SJCRH30 (cell line): ENCODE measurements at regions not wholly inside any gene's neighbourhood (a gene's known extent, or its start where the extent isn't known, plus 50 kb on each side); places are given as distances from the start of the nearest gene placed in this dataset.
"Not testable (repeated sequence)": the region's sequence is repeated elsewhere in the genome, so short reads cannot be mapped to it uniquely, and the experiment has no call there.

Experiments
- DNase-seq, 2 experiments: peaks; one replicate each; pipeline ENCODE4 v3.0.0-alpha.2; 2015 to 2020
- H3K27ac ChIP-seq: fragments of 250-450 bp; sonication (Bioruptor Pico); 2 replicates; pipeline ENCODE4 v1.5.1; 2020; ENCODE audit warnings: mild to moderate bottlenecking, moderate library complexity
- H3K27me3 ChIP-seq: fragments of 250-450 bp; sonication (Bioruptor Pico); 2 replicates; pipeline ENCODE4 v1.5.1; 2020; ENCODE audit warnings: mild to moderate bottlenecking, moderate library complexity
- H3K36me3 ChIP-seq: fragments of 250-450 bp; sonication (Bioruptor Pico); 2 replicates; pipeline ENCODE4 v1.5.1; 2020; ENCODE audit warnings: mild to moderate bottlenecking, moderate library complexity
- H3K4me1 ChIP-seq: fragments of 250-450 bp; sonication (Bioruptor Pico); 2 replicates; pipeline ENCODE4 v1.5.1; 2020; ENCODE audit warnings: mild to moderate bottlenecking, moderate library complexity
- H3K4me3 ChIP-seq: fragments of 250-450 bp; sonication (Bioruptor Pico); 2 replicates; pipeline ENCODE4 v1.5.1; 2020; ENCODE audit warnings: mild to moderate bottlenecking, moderate library complexity
- H3K9me3 ChIP-seq: fragments of 250-450 bp; sonication (Bioruptor Pico); replicated peaks from 2 replicates; pipeline ENCODE4 v1.5.1; 2020; ENCODE audit warnings: mild to moderate bottlenecking, moderate library complexity

DNA sequence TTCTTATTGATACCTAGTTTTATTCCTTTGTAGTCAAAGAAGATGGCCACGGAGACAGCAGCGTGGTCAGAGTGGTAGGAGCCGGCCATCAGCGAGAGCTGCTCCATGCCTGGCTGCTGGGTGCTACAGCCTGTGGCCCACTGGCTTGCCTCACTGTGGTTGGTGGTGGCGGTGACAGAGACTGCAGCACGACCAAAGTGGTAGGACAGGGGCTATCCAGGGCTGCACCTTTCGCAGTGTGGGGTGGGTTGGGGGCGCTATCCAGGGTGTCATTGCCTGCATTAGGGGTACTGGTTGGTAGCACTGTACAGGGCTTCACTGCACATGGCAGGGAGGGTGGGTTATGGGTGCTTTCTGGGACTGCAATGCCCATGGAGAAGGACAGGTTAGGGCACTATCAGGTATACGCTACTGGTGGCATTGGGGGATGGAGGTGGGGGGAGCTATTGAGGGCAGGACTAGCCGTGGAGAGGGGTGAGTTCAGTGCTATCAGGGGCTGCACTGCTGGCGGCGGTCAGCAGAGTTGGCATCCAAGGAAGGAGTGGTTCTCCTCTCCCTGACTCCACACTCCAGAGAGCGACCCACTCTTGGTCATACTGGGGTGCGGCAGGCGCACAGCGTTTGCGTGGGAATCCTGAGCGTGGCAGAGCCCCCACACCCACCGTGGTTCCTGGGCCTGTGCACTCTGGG lies 241.1 kb downstream of the GOLGA6L6 start:
- H3K4me1 ChIP-seq, DNase-seq, H3K27ac ChIP-seq, H3K36me3 ChIP-seq, H3K27me3 ChIP-seq, H3K4me3 ChIP-seq, H3K9me3 ChIP-seq: not testable (repeated sequence)

DNA sequence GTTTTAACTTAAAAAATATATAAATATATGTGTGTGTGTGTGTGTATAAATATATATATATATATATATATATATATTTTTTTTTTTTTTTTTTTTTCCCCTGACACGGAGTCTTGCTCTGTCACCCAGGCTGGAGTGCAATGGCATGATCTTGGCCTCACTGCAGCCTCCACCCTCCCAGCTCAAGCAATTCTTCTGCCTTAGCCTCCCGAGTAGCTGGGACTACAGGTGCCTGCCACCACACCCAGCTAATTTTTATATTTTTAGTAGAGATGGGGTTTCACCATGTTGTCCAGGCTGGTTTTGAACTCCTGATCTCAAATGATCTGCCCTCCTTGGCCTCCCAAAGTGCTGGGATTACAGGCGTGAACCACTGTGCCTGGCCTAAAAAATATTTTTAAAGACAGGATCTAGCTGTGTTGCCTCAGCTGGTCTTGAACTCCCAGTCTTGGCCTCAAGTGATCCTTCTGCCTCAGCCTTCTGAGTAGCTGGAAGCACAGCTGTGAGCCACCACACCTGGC lies 243.9 kb downstream of the GOLGA6L6 start:
- not testable (repeated sequence) for H3K9me3 ChIP-seq, H3K36me3 ChIP-seq, H3K27ac ChIP-seq, H3K27me3 ChIP-seq, H3K4me1 ChIP-seq, DNase-seq, H3K4me3 ChIP-seq

DNA sequence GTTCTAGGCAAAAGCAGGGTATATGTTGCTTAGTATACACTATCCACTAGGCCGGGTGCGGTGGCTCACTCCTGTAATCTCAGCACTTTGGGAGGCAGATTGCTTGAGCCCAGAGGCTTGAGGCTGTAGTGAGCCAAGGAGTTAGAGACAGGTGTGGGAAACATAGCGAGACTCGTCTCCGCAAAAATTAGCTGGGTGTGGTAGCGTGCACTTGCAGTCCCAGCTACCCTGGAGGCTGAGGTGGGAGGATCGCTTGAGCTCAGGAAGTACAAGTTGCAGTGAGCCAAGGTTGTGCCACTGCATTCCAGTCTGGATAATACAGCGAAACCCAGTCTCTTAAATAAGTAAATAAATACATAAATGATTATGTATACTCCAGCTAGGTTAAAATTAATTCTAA lies 245.3 kb downstream of the GOLGA6L6 start:
- not testable (repeated sequence) for H3K36me3 ChIP-seq, H3K9me3 ChIP-seq, H3K4me3 ChIP-seq, DNase-seq, H3K27me3 ChIP-seq, H3K27ac ChIP-seq, H3K4me1 ChIP-seq

DNA sequence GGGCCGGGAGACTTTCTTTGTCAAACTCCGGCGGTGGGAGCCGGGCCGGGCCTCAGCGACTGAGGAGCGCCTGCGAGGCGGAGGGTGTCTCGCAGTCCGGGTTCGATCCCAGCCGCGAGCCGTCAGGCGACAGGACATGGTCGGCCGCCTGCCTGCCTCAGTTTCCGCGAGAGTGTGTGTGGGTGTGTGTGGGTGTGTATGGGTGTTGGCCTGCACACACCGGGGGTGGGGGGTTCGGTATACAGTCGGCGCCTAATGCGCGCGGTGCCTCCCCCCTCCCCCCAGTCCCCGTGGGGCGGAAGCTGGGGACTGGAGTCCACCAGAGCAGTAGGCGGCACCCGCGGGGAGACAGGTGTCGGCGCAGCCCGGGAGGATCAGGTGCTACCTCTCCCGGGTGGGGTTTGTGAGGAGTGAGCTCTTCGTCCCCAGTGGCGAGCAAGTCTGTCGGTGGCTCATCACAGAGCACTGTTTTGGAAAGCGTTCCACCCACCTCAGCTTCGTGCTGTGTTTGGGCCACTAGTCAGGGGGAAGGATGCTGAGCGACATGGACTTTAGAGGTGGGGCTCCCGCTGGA lies 246.3 kb downstream of the GOLGA6L6 start:
- DNase-seq, result no peak
- Histone ChIP-seq H3K27me3 (peaks cover 8% of the 10 kb centered on the region), H3K4me1 (no peaks in the 10 kb centered on the region), H3K27ac (no peak overlapping the region), H3K9me3 (no peaks in the 10 kb centered on the region), H3K36me3 (no peaks in the 10 kb centered on the region), H3K4me3 (no peak overlapping the region)

DNA sequence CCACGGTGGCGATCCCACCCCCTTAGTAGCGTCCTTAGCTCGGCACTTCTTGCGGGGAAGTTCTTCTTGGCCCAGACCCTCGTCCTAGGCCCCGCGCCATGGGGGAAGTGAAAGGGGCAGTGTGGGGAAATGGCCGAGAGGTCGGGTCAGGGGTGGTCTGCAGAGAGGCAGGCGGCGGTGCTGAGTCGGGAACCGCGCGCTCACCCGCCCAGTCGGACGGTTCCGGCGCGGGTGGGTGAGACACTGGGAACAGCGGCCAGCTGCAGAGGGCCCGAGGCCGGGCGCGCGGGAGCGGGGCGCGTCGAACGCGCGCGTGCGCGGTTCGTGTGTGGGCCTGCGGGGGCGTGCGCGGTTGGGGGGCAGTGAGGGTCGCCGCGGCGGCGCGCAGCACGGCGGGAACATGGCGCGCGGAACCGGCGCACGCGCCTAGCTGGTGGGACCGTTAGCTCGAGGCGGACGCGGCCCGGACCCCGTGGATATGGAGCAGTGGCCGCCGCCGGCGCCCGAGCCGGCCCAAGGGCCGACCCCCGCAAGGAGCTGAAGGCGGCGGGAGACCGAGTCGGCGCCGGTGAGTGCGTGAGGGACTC lies 246.9 kb downstream of the GOLGA6L6 start:
- no peak for DNase-seq
- H3K9me3 ChIP-seq, result no peaks in the 10 kb centered on the region

DNA sequence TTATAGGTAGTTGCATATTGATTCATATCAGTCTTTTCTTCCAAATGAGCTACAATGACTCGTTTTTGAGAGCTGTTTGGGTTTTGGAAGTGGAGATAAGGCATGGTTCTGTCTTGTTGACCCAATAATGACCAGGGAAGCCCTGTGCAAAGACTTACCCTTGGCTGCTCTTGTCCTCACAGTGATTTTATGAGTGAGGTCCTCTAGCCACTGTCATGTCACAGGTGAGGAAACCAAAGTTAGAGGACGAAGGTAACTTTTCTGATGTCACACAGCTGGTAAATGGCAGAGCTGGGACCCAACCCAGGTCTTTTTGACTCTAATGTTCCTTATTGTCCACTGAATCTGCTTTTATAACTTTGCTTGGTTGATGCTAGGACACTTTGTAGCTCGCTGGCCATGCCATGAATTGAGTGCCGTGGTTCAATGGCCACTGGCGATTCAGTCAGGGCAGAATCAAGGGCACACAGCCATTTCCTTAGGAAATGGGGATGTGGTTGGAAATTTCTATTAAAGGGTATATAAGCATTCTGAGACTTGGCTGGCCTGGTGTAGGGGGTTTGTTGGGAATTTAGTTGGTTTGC lies 249.1 kb downstream of the GOLGA6L6 start:
- not testable (repeated sequence) for H3K4me3 ChIP-seq, H3K27ac ChIP-seq, H3K9me3 ChIP-seq, H3K4me1 ChIP-seq, H3K36me3 ChIP-seq, DNase-seq
- peaks cover 13% of the 10 kb centered on the region for H3K27me3 ChIP-seq

More for the DNA sequence above, 246.9 kb downstream of the GOLGA6L6 start:
- H3K4me1 ChIP-seq, result no peaks in the 10 kb centered on the region
- H3K27me3 ChIP-seq, result peaks cover 13% of the 10 kb centered on the region
- no peak overlapping the region for H3K27ac ChIP-seq
- H3K4me3 ChIP-seq, result no peak overlapping the region
- H3K36me3 ChIP-seq, result no peaks in the 10 kb centered on the region

DNA sequence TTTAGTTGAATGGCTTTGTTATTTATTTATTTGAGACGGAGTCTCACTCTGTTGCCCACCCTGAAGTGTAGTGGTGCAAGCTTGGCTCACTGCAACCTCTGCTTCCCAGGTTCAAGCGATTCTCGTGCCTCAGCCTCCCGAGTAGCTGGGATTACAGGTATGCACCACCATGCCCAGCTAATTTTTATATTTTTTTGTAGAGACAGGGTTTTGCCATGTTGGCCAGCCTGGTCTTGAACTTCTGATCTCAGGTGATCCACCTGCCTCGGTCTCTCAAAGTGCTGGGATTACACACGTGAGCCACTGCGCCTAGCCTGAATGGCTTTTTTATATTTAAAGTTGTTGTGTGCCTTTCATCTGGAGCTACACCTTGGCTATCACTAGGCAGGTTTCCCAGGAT lies 250.0 kb downstream of the GOLGA6L6 start:
- not testable (repeated sequence) for H3K4me1 ChIP-seq, DNase-seq, H3K4me3 ChIP-seq, H3K36me3 ChIP-seq, H3K9me3 ChIP-seq, H3K27ac ChIP-seq
- H3K27me3 ChIP-seq, result peaks cover 13% of the 10 kb centered on the region

DNA sequence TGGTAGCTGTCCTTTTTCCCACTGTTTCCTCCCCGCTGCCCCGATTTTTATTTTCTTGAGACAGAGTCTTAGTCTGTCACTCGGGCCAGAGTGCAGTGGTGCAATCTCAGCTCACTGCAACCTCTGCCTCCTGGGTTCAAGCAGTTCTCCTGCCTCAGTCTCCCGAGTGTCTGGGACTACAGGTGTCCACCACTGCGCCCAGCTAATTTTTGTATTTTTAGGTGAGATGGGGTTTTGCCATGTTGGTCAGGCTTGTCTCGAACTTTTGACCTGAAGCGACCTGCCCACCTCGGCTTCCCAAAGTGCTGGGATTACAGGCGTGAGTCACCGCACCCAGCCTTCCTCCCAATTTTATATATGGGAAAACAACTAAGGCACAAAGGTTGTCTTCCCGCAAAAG lies 251.0 kb downstream of the GOLGA6L6 start:
- not testable (repeated sequence) for H3K9me3 ChIP-seq, H3K4me3 ChIP-seq, H3K36me3 ChIP-seq, DNase-seq, H3K4me1 ChIP-seq, H3K27ac ChIP-seq
- peaks cover 13% of the 10 kb centered on the region for H3K27me3 ChIP-seq

DNA sequence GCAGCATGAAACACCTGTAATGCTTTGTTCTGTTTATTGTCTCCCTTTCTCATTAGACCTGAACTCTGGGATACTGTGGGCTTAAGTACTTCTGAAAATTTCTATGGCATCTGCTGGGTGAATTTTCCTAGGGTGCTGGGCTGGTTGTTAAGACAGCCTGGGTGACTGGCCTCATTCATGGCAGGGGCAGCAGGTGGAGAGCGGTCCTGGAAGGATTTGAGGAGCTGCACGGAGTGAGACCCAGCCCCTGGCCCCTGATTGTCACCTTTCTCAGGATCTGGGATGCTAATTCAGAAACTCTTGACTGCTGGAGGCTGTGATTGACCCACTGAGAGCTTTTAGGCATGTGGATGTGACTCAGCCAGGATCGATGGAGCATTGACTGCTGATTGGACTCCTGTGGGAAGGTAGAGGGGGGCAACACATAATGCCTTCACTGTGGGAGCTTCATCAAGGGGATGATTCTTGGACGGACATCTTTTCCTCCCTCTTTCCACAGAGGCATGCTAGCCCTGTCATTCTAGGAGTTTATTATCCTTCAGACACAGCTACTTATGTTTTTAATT lies 252.0 kb downstream of the GOLGA6L6 start:
- DNase-seq, H3K4me1 ChIP-seq, H3K36me3 ChIP-seq, H3K9me3 ChIP-seq, H3K4me3 ChIP-seq, H3K27ac ChIP-seq: not testable (repeated sequence)
- H3K27me3 ChIP-seq, result peaks cover 13% of the 10 kb centered on the region

DNA sequence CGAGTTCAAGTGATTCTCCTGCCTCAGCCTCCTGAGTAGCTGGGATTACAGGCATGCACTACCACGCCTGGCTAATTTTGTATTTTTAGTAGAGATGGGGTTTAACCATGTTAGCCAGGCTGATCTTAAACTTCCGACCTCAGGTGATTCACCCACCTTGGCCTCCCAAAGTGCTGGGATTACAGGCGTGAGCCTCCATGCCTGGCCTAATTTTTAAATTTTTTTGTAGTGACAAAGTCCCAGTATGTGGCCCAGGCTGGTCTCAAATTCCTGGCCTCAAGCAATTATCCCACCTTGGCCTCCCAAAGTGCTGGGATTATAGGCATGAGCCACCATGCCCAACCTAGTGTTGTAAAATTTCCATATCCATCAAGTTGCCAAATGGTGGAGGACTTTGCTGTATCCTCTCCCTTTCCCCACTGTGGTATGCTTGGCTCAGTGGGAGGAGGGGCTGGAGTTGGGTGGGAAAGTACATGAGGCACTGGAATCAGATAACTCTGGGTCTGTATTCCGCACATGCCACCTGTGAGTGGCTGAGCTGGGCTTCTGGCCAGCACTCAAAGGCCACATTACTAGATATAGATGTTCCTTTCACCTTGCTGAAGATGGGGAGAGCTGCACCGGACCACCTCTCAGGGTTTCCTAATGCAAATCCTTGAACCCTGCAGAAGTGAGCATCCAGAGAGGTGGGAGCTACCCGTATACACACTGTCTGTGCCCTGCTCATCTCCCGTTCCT lies 252.6 kb downstream of the GOLGA6L6 start:
- DNase-seq, H3K36me3 ChIP-seq, H3K9me3 ChIP-seq, H3K27ac ChIP-seq, H3K4me1 ChIP-seq, H3K4me3 ChIP-seq: not testable (repeated sequence)
- H3K27me3 ChIP-seq, result peaks cover 13% of the 10 kb centered on the region

DNA sequence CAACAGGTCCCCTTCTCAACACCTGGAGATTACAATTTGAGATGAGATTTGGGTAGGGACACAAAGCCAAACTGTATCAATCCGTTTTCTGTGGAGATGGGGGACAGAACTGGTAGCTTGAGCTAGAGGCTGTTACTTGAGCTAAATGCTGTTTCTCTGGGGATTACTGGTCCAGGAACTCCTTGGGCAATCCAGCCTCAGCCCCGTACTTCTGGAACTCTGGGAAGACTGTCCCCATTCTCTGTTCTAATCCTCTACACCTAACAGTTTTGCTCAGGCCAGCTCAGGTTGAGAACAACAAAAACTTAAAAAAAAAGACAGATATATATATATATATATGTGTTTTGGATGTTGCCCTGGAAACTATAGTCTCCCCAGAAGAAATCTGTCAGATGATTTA lies 255.0 kb downstream of the GOLGA6L6 start:
- H3K27ac ChIP-seq, H3K4me3 ChIP-seq, H3K9me3 ChIP-seq, DNase-seq, H3K36me3 ChIP-seq, H3K4me1 ChIP-seq: not testable (repeated sequence)
- H3K27me3 ChIP-seq, result peaks cover 12% of the 10 kb centered on the region

DNA sequence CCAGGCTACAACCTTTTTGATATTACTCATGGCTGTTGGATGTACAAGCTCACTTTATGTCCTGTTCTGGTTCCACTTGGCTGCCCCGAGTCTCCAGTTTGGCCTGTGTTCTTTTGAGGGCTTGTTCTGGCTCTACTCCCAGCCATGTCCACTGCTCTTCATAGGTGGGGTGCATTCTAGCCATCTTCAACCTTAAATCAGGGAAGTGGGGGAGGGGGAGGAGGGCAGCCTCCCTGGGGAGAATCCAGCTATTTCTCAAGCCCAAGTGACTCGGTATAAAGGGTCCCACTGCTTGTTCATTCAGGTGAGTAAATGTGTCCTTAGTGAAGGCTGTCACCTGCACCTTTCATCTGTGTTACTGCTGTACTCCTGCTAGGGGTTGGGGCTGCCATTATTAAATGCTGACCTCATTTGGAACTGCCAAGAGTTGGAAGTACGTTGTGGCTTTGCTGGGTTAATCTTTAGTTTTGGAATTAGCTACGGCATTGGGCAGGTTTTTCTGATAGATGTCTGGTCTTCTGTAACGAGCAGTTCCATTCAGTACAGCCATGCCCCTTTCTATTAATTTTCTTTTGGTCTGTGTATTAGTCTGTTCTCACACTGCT lies 255.8 kb downstream of the GOLGA6L6 start:
- not testable (repeated sequence) for DNase-seq, H3K9me3 ChIP-seq, H3K27ac ChIP-seq, H3K4me1 ChIP-seq, H3K27me3 ChIP-seq, H3K4me3 ChIP-seq, H3K36me3 ChIP-seq

DNA sequence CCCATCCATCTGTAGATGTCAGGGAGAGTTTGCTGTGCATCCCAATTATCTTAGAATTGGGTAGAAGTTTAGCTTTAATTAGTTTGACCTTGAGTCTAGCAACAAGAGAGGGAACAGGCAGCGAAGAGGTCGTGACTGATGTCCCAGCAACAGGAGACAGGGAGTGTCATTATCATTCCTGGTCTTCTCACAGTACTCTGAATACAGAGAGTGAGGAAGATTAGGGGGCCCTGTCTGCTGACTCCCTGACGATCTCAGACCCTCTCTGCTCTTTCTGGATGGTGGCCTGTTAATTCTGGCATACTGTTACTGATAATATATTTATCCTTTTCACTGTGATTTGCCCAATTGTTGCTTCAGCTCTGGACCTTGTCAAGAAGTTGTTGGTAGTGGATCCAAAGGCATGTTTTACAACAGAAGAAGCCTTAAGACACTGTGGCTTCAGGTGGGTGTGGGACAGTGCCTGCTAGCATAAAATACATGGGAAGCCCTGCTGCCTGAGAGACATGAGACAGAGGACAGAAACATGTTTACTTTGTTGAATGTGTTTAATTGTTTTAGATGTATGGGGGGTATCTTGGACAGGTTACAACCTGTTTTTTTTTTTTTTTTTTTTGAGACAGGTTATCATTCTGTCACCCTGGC lies 256.6 kb downstream of the GOLGA6L6 start:
- H3K36me3 ChIP-seq, DNase-seq, H3K4me1 ChIP-seq, H3K27ac ChIP-seq, H3K27me3 ChIP-seq, H3K9me3 ChIP-seq, H3K4me3 ChIP-seq: not testable (repeated sequence)

DNA sequence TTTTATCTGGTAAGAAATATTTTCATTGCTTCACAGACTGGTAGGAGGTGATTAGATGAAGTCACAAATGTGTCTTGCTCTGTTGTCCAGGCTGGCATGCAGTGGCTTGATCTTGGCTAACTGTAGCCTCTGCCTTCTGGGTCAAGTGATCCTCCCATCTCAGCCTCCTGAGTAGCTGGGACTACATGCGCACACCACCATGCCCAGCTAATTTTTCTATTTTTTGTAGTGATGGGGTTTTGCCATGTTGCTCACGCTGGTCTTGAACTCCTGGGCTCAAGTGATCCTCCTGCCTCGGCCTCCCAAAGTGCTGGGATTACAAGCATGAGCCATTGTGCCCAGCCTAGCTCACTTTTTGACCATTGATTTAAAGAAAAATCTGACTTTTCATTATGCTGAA lies 257.9 kb downstream of the GOLGA6L6 start:
- not testable (repeated sequence) for H3K36me3 ChIP-seq, H3K9me3 ChIP-seq, H3K4me1 ChIP-seq, DNase-seq, H3K27me3 ChIP-seq, H3K4me3 ChIP-seq, H3K27ac ChIP-seq
